Tongue (tissue), 1 donor: ENCODE measurements at regions not wholly inside any gene's neighbourhood (a gene's known extent, or its start where the extent isn't known, plus 50 kb on each side); places are given as distances from the start of the nearest gene placed in this dataset.

Source experiments
- DNase-seq: peaks from one replicate; pipeline ENCODE4 v3.0.0-alpha.2; 2015

DNA sequence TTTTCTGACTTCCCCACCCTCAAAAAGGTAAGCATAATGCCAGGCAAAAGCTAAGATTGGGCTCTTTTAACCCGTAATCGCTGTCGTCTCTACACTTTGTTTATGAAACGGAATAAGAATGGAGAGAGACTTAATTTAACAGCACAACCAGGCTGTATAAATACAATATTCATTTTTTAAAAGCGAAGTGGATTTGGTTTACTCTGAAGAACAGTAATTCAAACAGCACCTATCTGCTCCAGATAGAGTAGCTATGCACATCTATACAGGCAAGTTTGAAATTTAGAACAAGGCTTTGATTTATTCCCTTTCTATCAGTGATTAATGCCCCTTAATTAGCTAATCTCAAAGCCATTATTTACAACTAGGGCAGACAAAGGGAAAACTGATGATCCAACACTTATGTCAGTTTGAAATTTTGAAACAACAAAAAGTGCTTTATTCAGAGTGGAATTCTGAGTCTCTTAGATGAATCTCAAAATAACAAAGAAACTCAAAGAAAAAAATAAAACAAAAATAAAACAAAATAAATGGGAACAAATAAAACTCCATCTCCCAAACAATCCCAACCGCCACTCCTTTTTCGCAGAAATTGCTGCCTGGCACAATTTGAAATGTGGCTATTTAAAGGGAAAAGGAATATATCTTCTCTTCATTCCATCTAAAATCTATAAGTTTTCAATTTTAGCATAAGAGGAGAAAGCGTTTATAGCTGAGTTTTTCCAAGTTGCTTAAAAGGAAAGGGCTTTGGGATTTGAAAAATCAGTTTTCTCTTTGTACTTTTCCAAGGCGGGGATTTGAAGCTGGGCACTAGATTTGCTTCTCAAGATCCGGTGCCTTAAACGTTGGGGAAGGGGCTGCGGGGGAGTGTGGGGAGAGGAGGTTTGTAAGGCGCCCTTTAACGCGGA is 298.6 kb downstream of the PARP8 start:
- DNase-seq = peak; percentile 17

DNA sequence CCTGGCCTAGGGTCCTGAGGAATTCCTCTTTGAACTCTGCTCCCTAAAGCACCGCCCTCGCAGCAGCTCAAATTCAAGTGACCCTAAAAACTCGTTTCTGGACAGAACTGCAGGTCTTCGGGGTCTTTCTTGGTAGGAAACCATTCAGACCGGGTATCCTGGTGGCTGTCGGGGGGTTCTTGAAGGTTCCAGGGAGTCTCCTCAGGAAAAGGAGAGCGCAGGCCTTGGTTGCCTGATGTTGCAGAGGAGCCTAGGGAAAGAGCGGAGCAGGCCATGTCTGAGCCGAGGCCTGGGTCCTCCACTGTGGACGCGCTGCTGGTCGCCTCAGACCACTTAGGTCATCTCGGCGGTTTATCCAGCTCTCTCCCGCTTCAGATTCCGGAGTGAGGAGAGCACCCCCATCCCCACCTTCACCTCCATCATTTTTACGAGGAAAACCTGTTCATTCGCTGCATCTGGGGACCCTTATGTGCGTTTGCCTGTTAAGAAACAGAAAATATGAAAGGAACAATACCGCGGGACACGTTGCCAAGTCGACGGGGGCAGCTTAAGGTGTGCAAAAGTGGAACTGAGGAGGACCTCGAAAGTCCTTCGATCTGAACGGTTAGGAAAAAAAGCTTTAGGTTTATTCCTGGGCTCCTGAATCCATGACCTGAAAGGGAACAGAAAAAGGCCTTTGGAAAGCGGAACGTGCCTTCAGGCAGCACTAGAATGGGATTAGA is 299.4 kb downstream of the PARP8 start:
- DNase-seq = peak; percentile 7

GRCh38 chr5:50967009-50967562 is 300.6 kb downstream of the PARP8 start:
- peak; percentile 63 for DNase-seq

DNA sequence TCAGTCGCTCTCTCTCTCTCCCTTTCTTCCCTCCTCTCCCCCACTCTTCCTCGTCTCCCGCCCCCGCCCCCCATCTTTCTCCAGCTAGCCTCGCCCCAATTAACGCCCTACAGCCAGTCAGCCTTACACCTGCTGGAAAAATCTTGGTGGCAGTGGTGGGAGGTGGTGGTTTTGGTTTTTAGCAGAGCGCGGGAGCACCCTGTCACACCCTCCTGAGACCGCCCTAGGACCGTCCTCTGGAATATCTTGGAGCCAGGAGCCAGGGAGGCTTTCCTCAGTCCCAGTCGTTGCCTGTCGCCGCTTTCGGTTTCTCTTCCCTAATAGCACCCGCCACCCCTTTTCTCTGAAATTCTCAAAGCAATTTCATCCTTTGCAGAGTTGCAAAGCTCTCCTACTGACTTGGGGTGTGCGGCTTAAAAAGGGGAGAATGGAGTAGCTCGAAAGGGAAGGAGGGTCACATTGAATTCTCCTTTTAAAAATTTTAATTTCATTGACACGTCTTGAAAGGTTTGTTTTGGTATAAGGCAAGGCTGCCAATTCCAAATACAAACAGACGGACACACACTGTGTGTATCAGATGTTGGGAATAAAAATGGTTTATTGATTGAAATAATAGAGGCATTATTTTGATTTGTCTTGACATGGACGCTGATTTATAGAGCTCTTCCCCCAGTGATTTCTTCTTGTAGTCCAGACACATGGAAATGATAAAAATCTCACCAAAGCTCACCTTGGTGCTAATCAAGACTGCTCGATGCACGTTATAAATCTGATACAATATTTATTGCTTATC is 301.3 kb downstream of the PARP8 start:
- DNase-seq = peak; percentile 54

GRCh38 chr5:50968356-50969149 is 302.1 kb downstream of the PARP8 start:
- peak; percentile 43 for DNase-seq

- DNase-seq = peak; percentile 51
Measured at GRCh38 chr5:50969151-50970031, 303.0 kb downstream of the PARP8 start.

DNA sequence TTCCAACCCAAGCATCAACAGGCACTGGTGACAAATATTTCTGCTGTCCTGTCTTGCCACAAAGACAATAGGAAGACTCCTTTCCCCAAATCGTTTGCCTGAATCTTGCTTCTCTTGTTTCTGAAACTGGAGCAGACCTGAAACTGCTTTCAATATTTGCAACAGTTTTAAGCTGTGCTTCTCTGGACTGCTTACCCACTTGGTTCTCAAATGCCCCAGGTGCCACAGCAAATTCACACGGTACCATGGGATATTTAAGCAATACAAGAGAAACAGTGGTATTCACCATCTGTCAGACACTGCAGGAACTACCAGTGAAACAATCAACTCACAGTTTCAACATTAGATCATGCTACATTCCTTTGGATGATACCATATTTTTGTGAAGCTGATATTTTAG is 309.4 kb downstream of the PARP8 start:
- no peak for DNase-seq

GRCh38 chr5:50978924-50979323 is 312.5 kb downstream of the PARP8 start:
- no peak for DNase-seq

DNA sequence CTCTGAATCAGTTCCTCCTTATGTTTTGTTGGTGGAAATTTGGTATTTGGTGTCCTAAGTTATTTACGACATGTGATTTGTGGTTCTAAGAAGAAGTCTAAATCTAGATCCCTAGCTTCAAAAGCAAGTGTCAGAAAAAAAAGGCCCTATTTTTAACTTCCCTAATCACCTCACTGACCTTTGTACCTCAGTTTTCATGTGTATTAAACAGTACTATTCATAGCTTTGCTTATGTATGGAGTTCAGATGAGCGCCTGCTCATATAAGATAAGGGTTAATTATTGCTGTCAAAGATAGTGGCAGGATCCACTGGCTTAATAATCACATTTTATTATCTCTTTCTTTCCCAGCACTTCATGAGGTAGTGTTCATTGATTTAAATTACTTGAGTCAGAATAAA is 318.2 kb downstream of the PARP8 start:
- no peak for DNase-seq

DNA sequence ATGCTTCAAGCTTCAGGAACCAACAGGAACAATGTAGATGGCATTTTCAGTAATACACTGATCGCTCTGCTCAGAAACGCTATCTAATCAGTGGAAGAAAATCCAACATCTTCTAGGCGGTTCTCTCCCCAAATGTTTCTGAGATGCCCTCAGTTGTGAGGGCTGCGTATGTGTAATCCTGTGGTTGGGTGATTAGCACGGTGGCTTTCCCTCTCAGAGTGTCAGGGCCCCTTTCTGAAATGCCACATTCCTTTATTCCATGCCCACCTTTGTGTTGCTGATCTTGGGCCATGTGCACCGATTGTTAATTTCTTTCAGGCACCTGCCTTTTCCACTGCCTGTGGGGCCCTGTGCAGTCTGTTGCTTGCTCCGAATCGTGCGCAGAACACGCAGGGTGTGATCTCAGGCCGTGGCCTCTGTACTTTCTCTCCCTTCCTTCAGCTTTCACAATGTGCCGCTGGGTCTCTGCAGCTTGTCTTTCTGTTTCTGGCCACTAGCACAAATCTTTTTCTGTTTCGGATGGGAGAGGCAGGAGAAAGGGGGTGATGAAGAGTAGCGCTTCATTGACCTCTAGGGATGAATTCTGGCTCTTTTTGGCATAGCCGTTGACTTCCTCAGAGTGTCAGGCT is 324.0 kb downstream of the PARP8 start:
- no peak for DNase-seq

- no peak for DNase-seq
Measured at GRCh38 chr5:50995285-50995942, 329.0 kb downstream of the PARP8 start.

GRCh38 chr5:51001227-51001923 is 334.9 kb downstream of the PARP8 start:
- no peak for DNase-seq

DNA sequence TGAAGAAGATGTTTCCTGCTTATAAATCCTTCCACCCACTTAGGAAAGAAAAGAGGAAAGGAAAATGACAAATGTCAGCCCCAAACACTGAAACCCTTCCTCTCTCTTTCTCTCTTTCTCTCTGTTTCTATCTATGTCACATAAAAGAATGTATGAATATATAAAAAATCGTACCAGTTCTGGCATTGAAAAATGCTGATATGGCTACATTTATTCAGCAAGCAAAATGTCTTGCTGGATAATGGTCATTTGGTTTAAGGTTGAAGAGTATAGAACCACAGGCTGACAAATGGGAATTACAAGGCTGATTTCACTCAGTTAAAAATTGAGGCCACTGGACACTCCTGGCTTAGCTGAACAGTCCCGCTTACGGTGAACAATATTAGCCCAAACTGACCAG is 335.9 kb downstream of the PARP8 start:
- DNase-seq = no peak

DNA sequence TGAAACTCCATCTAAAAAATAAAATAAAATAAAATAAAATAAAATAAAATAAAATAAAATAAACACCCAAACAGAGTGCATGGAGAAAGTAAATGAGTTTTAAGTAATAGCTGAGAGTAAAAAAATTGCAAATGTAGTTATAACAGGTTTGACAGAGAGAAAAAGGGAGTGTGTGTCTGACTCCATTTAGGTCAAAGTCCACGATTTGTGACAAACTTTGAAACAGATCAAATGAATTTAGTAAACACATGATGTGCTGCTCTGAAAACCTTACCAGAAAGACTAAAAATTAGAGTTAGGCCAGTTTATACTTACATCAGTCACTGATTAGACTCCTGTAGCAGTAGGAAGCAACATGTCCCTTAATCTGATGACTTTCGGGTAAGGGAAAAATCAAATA is 346.6 kb downstream of the PARP8 start:
- no peak for DNase-seq

GRCh38 chr5:51018423-51018822 is 352.0 kb downstream of the PARP8 start:
- DNase-seq = no peak

DNA sequence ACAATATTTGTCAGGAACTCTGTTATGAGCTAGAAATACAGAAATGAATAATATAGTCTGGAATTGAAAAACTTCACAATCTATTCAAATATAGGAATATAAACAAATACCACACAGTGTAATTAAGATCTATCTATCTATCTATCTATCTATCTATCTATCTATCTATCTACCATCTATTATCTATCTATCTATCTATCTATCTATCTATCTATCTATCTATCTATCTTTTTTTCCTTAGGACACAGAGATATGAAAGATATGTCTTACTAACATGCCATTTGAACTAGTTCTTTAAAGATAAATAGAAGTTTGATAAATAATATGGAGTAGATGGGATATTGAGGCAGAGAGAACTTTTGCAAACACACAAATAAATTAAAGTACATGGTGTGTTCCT is 357.8 kb downstream of the PARP8 start:
- DNase-seq = no peak

DNA sequence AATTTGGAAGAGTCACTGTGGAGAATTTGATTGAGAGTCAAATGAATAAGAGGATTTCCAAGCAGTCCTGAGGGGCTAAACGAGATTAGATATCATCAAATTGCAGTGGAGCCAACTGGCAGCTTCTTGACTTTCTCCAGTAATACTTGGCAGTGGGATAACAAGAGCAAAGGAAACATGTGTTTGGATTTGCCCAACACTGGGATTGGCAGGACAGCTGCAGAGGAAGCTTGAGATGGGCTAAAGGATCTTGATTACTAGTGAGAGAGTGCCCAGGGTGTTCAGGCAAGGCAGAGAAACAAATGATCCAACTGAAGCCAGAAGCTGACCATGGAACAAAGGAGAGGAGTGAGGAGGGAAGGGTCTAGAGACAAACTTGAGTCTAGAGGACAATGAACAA is 356.0 kb upstream of the ISL1 start:
- peak; percentile 89 for DNase-seq

- DNase-seq = no peak
Measured at GRCh38 chr5:51028394-51028793, 354.9 kb upstream of the ISL1 start.

- DNase-seq = no peak
Measured at GRCh38 chr5:51033215-51033614, 350.0 kb upstream of the ISL1 start.
